Adrenal gland (tissue), 9 donors: ENCODE measurements at regions not wholly inside any gene's neighbourhood (a gene's known extent, or its start where the extent isn't known, plus 50 kb on each side); places are given as distances from the start of the nearest gene placed in this dataset.

Source experiments
- DNase-seq, 7 donors: peaks; one replicate each; pipeline ENCODE4 v3.0.0-alpha.2; 2019 to 2020
- H3K27ac ChIP-seq, 5 donors: fragments of 200-600 bp; sonication (generic) in 4 of 5; 1 replicate in 3 of 5; 2 replicates in 2 of 5; pipeline versions ENCODE4 v1.5.1 to v1.8.0; 2016 to 2020; ENCODE audit warnings: mild to moderate bottlenecking in 1 of 5
- H3K27me3 ChIP-seq: fragments of 200-600 bp; 2 replicates; pipeline ENCODE4 v1.8.0; 2021
- H3K36me3 ChIP-seq, 2 donors: fragments of 200-600 bp; replicated peaks in 1 of 2; 1 replicate in 1 of 2; 2 replicates in 1 of 2; pipeline versions ENCODE4 v1.5.1 to v1.8.0; 2018 to 2022
- H3K4me1 ChIP-seq, 2 donors: fragments of 200-600 bp; replicated peaks in 1 of 2; 1 replicate in 1 of 2; 2 replicates in 1 of 2; pipeline versions ENCODE4 v1.5.1 to v1.8.0; 2018 to 2021
- H3K4me3 ChIP-seq, 4 donors: fragments of 200-600 bp; sonication (generic) in 3 of 4; one replicate each; pipeline ENCODE4 v1.5.1; 2016 to 2018
- H3K9me3 ChIP-seq, 3 donors: fragments of 200-600 bp; sonication (generic) in 1 of 3; replicated peaks in 1 of 3; 1 replicate in 2 of 3; 2 replicates in 1 of 3; pipeline versions ENCODE4 v1.5.1 to v1.8.0; 2016 to 2021
- CTCF ChIP-seq, 6 experiments: fragments of 450-650 bp in 4 of 6; fragments of 200-600 bp in 2 of 6; sonication (generic) in 1 of 6; IDR thresholded peaks; 1 replicate in 5 of 6; 2 replicates in 1 of 6; pipeline versions ENCODE4 v1.5.1 to v1.8.0; 2016 to 2021; ENCODE audit warnings: antibody characterized with exemption in 6 of 6, mild to moderate bottlenecking in 2 of 6, moderate library complexity in 1 of 6
- POLR2A ChIP-seq, 2 donors: fragments of 450-650 bp; IDR thresholded peaks; one replicate each; pipeline ENCODE4 v1.6.1; 2017; ENCODE audit warnings: antibody characterized with exemption in 2 of 2, mild to moderate bottlenecking in 2 of 2, moderate library complexity in 1 of 2
- WGBS, 4 donors: extraction: QIAGEN DNeasy Blood & Tissue Kit in 2 of 4; methylation state at CpG; one replicate each; pipeline versions ENCODE4 v1.1.5 to v1.1.7; 2013 to 2017; 5-methylcytosine and 5-hydroxymethylcytosine counted together
- intact Hi-C, 2 donors: fragments of 100-400 bp; cut with DNase I; formaldehyde crosslinking; loops; one replicate each; pipeline versions ENCODE4 v1.14.1 to v1.15.0; 2022 to 2023
- donor health status: healthy with polysubstance abuse.
- donor health status: Bipolar disorder and iron deficiency.
- donor health status: DM: yes; HTN: yes; CAD: no.
- donor health status: DM: no; HTN: no; CAD: no.
- donor health status: DM: no; HTN: no; CAD: no.

- no peak overlapping the region for H3K4me3 ChIP-seq
- TF ChIP-seq CTCF (IDR thresholded peaks at IDR 0.05) (no peak), POLR2A (IDR thresholded peaks at IDR 0.05) (no peak)
- no peak overlapping the region for H3K27ac ChIP-seq
- WGBS, 4 donors, result 33 to 41% (median 36%) methylated on average over 3 of the region's 3 CpGs
- no peaks in the 10 kb centered on the region for H3K27me3 ChIP-seq
- no peaks in the 10 kb centered on the region for H3K9me3 ChIP-seq
- no peaks in the 10 kb centered on the region for H3K36me3 ChIP-seq
- no peak for DNase-seq
- H3K4me1 ChIP-seq, result no peaks in the 10 kb centered on the region
- intact Hi-C loops, result no loop called here
Measured at GRCh38 chr14:39716987-39717570, 284.8 kb upstream of the FBXO33 start.

GRCh38 chr14:39712293-39712999 lies 280.2 kb upstream of the FBXO33 start:
- Histone ChIP-seq H3K27me3 (no peaks in the 10 kb centered on the region), H3K9me3 (no peaks in the 10 kb centered on the region), H3K27ac (no peak overlapping the region), H3K4me3 (no peak overlapping the region), H3K36me3 (no peaks in the 10 kb centered on the region), H3K4me1 (no peaks in the 10 kb centered on the region)
- TF ChIP-seq POLR2A (IDR thresholded peaks at IDR 0.05) (no peak), CTCF (IDR thresholded peaks at IDR 0.05) (no peak)
- DNase-seq, result no peak
- intact Hi-C loops, result no loop called here
- 27 to 43% (median 34%) methylated on average over 1 of the region's 1 CpG for WGBS, 4 donors

- Histone ChIP-seq H3K4me3 (no peak overlapping the region), H3K27ac (no peak overlapping the region), H3K4me1 (no peaks in the 10 kb centered on the region), H3K9me3 (no peaks in the 10 kb centered on the region), H3K27me3 (no peaks in the 10 kb centered on the region), H3K36me3 (no peaks in the 10 kb centered on the region)
- intact Hi-C loops, result no loop called here
- no peak for DNase-seq
- TF ChIP-seq CTCF (IDR thresholded peaks at IDR 0.05) (no peak), POLR2A (IDR thresholded peaks at IDR 0.05) (no peak)
- 43 to 63% (median 57%) methylated on average over 2 of the region's 2 CpGs for WGBS, 4 donors
Measured at GRCh38 chr14:39704594-39704993, 272.4 kb upstream of the FBXO33 start.

GRCh38 chr14:39694341-39694740 lies 262.1 kb upstream of the FBXO33 start:
- no peaks in the 10 kb centered on the region for H3K36me3 ChIP-seq
- no peak overlapping the region for H3K27ac ChIP-seq
- H3K27me3 ChIP-seq, result no peaks in the 10 kb centered on the region
- no peaks in the 10 kb centered on the region for H3K9me3 ChIP-seq
- no peaks in the 10 kb centered on the region for H3K4me1 ChIP-seq
- DNase-seq, result no peak
- TF ChIP-seq CTCF (IDR thresholded peaks at IDR 0.05) (no peak), POLR2A (IDR thresholded peaks at IDR 0.05) (no peak)
- intact Hi-C loops, result no loop called here
- H3K4me3 ChIP-seq, result no peak overlapping the region
- WGBS, 4 donors, result 50 to 70% (median 61%) methylated on average over 2 of the region's 2 CpGs
